ENCODE measurements at regions not wholly inside any gene's neighbourhood (a gene's known extent, or its start where the extent isn't known, plus 50 kb on each side); places are given as distances from the start of the nearest gene placed in this dataset.
"Not testable (repeated sequence)": the region's sequence is repeated elsewhere in the genome, so short reads cannot be mapped to it uniquely, and the experiment has no call there.

GRCh38 chrX:102784550-102784949 is 64.0 kb downstream of the GPRASP3 start:
- no peak for DNase-seq (ENCODE audit: low read depth in 2 of 3, low spot score in 1 of 3)

DNA sequence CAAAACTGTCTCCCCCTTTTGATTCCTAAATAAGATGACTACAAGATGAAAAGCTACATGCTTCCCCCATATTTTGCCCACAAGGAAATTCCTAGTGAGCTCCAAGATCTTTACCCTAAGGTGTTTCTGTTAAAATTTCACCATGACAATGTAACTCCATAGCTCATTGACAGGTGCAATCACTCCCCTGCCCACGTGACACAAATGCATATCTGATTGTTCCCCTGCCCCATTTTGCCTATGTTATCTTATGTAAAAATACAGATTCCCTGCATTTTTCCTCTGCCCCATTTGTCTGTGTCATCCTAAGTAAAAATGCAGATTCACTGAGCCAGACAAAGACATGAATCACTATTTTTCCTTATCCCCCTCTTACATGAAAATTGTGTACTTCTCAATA is 66.7 kb downstream of the GPRASP3 start:
- DNase-seq (ENCODE audit: low read depth in 2 of 3, low spot score in 1 of 3), result no peak

- no peak for DNase-seq (ENCODE audit: low read depth in 2 of 3, low spot score in 1 of 3)
Measured at GRCh38 chrX:102808336-102808735, 87.8 kb downstream of the GPRASP3 start.

DNA sequence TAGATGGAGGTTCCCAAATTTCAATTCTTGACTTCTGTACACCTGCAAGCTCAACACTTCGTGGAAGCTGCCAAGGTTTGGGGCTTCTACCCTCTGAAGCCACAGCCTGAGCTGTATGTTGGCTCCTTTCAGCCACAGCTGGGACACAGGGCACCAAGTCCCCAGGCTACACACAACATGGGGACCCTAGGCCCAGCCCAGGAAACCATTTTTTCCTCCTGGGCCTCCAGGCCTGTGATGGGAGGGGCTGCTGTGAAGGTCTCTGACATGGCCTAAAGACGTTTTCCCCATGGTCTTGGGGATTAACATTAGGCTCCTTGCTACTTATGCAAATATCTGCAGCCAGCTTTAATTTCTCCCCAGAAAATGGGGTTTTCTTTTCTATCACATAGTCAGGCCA is 97.7 kb downstream of the GPRASP3 start:
- not testable (repeated sequence) for DNase-seq (ENCODE audit: low read depth in 2 of 3, low spot score in 1 of 3)

GRCh38 chrX:102832661-102833060 is 104.4 kb upstream of the RAB40AL start:
- DNase-seq (ENCODE audit: low read depth in 2 of 3, low spot score in 1 of 3), result no peak

- DNase-seq (ENCODE audit: low read depth in 2 of 3, low spot score in 1 of 3), result no peak
Measured at GRCh38 chrX:102833136-102833535, 103.9 kb upstream of the RAB40AL start.

DNA sequence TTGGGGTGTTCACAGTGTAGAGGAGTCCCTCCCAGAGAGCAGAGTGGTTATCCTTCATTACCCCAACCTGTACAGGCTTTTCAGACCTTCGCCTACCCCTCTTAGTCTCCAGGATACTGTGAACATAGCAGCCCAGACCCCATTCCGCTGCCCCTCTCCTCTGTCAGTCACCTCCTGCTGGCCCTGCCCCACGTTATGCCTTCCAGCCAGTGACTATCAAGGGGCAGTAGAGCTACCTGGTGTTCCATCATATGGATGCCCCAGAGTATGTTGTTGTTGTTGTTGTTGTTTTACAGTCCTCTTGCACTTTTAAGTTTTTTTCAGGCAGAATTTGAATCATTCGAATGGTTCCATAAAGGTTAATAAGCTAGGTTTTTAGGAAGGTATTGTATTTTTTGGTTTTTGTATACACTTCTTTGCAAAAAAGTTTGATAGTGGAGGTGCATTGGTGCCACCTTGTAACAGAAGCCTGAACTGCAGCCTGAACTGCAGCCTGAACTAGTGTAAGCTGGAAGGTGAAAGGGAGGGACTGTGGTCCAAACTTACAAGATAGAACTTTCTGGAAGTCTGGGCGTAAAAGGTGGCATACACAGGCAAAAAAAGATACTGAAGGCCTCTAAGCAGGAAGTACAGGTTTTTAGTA is 101.4 kb upstream of the RAB40AL start:
- peak in 1 of 3 donors; percentile 16 for DNase-seq (ENCODE audit: low read depth in 2 of 3, low spot score in 1 of 3)

GRCh38 chrX:102837847-102838246 is 99.2 kb upstream of the RAB40AL start:
- DNase-seq (ENCODE audit: low read depth in 2 of 3, low spot score in 1 of 3), result no peak

DNA sequence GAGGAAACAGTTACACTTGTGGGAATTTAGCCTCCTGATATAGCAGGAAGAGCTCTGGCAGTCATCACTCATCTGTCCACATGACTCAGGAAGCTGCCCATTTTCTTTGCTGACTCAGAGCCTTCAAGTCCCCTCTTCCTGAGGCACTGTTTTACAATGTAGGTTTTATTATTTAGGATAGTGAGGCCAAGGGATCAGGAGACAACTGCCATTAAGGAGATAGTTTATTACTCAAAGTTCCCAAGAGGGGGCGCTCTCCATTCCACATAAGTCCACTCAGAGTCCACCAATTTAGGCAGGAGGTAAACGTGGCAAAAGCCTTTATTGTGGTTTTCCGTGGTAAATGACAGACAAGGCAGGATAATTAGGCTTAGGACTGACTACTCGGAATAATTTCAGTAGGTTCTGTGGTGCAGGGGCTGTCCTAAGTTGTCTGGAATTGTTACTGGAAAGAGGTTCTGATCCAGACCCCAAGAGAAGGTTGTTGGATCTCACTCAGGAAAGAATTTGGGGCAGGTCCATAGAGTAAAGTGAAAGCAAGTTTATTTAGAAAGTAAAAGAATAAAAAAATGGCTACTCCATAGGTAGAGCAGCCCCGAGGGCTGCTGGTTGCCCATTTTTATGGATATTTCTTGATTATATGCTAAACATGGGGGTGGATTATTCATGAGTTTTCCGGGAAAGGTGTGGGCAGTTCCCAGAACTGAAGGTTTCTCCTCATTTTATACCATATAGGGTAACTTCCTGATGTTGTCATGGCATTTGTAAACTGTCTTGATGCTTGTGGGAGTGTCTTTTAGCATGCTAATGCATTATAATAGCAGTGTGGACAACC is 96.0 kb upstream of the RAB40AL start:
- no peak for DNase-seq (ENCODE audit: low read depth in 2 of 3, low spot score in 1 of 3)

GRCh38 chrX:102841706-102842003 is 95.4 kb upstream of the RAB40AL start:
- no peak for DNase-seq (ENCODE audit: low read depth in 2 of 3, low spot score in 1 of 3)

DNA sequence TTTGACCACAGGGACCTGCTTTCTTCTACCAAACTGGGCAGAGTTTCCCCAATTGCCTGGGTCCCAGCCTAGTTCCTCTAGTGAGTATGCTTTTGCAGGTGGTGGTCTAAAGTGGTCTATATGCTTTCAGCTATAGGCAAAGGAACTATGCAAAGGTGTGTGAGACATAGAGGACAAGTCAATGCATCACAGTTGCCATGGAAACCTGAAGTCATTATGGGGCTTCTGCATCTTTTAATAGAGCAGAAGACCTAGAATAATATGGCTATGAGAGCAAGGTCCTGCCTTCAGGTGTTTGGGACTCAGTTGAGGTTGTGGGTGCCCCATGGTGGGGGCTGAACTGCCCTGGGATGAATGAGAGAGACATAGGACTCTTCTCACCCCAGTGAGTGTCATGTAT is 92.1 kb upstream of the RAB40AL start:
- no peak for DNase-seq (ENCODE audit: low read depth in 2 of 3, low spot score in 1 of 3)

DNA sequence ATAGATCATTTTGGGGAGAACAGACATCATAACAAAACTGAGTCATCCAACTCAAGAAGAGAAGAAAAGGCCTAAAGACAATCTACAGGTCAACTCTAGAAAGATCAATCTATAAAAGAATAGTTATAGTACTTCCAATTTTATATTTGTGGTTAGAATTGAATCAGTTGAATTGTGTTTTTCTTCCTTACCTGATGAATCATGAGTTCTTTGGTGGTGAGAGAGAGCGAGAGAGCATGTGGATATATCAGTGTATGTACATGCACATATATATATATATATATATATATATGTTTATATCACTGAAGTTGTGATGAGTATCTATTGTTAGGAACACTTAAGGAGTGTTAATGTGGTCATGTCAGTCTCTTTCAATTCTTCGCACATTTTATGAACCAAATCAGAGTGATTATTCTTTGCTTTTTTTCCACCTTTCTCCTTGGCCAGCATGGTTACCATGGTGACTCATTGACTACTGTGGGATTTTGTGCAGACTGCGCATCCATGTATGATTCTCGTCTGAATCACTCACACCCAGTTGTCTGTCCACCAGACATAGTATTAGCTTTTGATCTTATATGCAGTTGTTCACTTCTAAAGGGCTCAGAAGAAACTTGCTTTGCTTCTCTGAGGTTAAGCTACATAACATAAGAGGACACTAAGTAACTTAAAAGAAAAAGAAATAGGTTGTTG is 90.4 kb upstream of the RAB40AL start:
- no peak for DNase-seq (ENCODE audit: low read depth in 2 of 3, low spot score in 1 of 3)

DNA sequence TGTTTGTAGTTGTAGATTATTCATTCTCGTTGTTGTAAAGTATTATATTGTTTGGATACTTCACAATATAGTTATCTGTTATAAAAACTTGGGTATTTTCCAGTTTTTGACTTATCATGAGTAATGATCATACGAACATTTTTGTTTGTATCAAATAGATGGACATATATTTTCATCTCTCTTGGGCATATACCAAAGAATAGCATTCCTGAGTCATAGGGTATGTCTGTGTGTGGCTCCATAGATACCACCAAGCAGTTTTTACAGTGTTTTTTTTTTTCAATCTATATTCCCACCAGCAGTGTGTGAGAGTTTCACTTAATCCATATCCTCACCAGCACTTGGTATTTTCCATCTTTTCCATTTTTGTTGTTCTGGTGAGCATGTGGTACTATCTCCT is 89.7 kb upstream of the RAB40AL start:
- DNase-seq (ENCODE audit: low read depth in 2 of 3, low spot score in 1 of 3), result no peak

GRCh38 chrX:102849396-102849795 is 87.7 kb upstream of the RAB40AL start:
- no peak for DNase-seq (ENCODE audit: low read depth in 2 of 3, low spot score in 1 of 3)

GRCh38 chrX:102858826-102859549 is 78.1 kb upstream of the RAB40AL start:
- DNase-seq (ENCODE audit: low read depth in 2 of 3, low spot score in 1 of 3), result not testable (repeated sequence)

DNA sequence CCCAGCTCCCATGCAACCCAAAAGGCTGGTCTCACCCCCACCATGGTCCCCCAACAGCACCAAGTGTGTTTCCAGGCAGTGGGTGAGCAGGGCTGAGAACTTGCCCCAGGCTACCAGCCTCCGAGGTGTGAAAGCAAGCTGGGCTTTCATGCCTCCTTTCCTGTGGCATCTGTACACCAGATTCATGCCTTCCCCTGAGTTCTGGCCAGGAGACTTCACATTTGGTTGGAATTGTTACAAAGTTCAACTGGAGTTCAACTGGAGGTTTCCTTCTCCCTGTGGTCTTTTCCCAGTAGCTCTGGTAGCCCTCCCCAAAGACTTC is 77.6 kb upstream of the RAB40AL start:
- DNase-seq (ENCODE audit: low read depth in 2 of 3, low spot score in 1 of 3), result no peak

DNA sequence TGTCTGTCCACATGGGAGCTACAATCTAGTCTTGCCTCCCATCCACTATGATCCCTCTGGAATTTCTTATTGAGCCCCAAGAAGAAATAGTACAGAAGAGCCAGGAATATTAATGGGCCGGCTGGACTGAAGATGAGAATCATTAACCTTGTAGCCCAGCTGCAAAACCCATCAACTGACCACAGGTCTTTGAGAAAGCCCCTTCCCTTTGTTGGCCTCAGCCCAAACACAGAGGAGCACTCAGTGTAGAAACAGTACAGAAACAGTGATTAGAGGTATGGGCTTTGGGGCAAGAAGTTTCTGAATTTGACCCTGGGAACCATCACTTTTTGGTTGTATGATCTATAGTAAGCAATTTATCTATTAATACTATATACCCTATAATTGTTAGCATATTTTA is 76.8 kb upstream of the RAB40AL start:
- no peak for DNase-seq (ENCODE audit: low read depth in 2 of 3, low spot score in 1 of 3)

GRCh38 chrX:102863735-102864134 is 73.3 kb upstream of the RAB40AL start:
- DNase-seq (ENCODE audit: low read depth in 2 of 3, low spot score in 1 of 3), result peak; percentile 62 to 92 (median 62)

DNA sequence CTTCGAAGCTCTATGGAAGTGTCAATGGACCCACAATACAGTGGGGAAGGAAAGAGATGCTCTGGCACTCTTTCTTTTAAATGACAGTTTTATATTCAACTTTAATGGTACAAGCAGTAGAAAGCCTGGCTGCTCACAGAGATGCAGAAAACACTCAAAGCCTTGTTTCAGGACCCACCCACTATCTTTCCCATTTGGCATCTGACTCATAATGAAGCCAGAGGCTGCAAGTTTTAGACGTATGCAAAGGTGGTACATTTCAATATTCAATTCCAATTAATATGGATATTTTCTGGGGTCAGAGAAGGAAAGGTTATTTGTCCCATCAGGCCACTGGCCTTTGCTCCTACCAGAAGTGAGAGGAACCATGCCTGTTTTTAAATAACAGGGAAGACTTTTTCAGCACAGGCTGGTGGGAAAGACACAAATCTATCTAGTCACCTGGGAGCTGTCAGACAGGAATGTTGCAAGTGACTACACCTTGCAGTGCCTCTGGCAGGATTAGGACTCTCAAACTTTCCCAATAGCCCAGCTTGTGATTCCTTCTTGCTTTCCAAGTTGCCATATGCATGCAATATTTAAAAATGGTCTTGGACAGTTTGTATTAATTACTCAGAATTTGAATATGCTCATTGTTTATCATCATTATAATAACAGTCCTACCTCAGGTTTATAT is 70.0 kb upstream of the RAB40AL start:
- DNase-seq (ENCODE audit: low read depth in 2 of 3, low spot score in 1 of 3), result no peak

DNA sequence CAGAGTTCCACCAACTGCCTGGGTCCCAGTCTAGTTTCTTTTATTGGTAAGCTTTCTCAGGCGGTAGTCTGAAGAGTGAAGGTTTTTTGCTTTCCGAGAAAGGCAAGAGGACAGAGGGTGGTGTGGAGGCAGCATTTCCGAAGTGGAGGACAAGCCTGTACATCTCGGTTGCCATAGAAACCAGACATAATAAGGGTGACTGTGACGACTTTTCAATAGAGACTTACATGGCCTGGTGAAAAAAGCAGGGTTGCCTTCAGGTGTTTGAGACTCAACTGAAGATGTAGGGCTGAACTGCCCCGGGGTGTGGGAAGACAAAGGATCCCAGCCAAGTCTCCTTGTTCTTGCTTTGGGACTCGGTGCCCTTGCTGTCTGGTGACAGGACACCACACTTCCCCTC is 53.6 kb upstream of the RAB40AL start:
- DNase-seq (ENCODE audit: low read depth in 2 of 3, low spot score in 1 of 3), result no peak
